Tibial nerve (tissue), 4 donors: ENCODE measurements at regions not wholly inside any gene's neighbourhood (a gene's known extent, or its start where the extent isn't known, plus 50 kb on each side); places are given as distances from the start of the nearest gene placed in this dataset.

ENCODE experiments used
- DNase-seq, 2 donors: peaks; one replicate each; pipeline ENCODE4 v3.0.0-alpha.2; 2019; ENCODE audit warnings: low spot score in 2 of 2
- H3K27ac ChIP-seq, 4 donors: fragments of 200-600 bp; sonication (generic) in 3 of 4; one replicate each; pipeline ENCODE4 v1.5.1; 2017 to 2019; ENCODE audit warnings: mild to moderate bottlenecking in 1 of 4
- H3K27me3 ChIP-seq, 2 donors: fragments of 200-600 bp; sonication (generic) in 1 of 2; one replicate each; pipeline versions ENCODE4 v1.5.1 to v1.6.0; 2017 to 2019
- H3K36me3 ChIP-seq, 3 donors: fragments of 200-600 bp; sonication (generic); one replicate each; pipeline ENCODE4 v1.5.1; 2018 to 2019
- H3K4me1 ChIP-seq, 4 donors: fragments of 200-600 bp; sonication (generic) in 3 of 4; one replicate each; pipeline ENCODE4 v1.5.1; 2017 to 2019
- H3K4me3 ChIP-seq, 4 donors: fragments of 200-600 bp; sonication (generic) in 3 of 4; one replicate each; pipeline ENCODE4 v1.5.1; 2017 to 2019; ENCODE audit warnings: mild to moderate bottlenecking in 1 of 4, moderate library complexity in 1 of 4
- H3K9me3 ChIP-seq, 4 donors: fragments of 200-600 bp; sonication (generic) in 3 of 4; one replicate each; pipeline ENCODE4 v1.5.1; 2017 to 2019
- CTCF ChIP-seq, 5 experiments: fragments of 200-600 bp in 3 of 5; fragments of 450-650 bp in 2 of 5; sonication (generic) in 3 of 5; IDR thresholded peaks; one replicate each; pipeline ENCODE4 v1.5.1; 2016 to 2019; ENCODE audit warnings: antibody characterized with exemption in 5 of 5, mild to moderate bottlenecking in 3 of 5, moderate library complexity in 2 of 5
- EP300 ChIP-seq, 2 donors: sonication (generic); formaldehyde crosslinking; IDR thresholded peaks; one replicate each; pipeline ENCODE4 v1.6.1; 2017; ENCODE audit warnings: antibody characterized with exemption in 2 of 2, mild to moderate bottlenecking in 1 of 2
- POLR2A ChIP-seq, 2 donors: fragments of 450-650 bp; IDR thresholded peaks; one replicate each; pipeline ENCODE4 v1.6.1; 2017; ENCODE audit warnings: antibody characterized with exemption in 2 of 2, mild to moderate bottlenecking in 2 of 2, moderate library complexity in 2 of 2
- WGBS, 2 donors: methylation state at CpG; one replicate each; pipeline ENCODE4 v1.1.5; 2018; 5-methylcytosine and 5-hydroxymethylcytosine counted together

- Histone ChIP-seq H3K4me1 (peaks cover 0 to 17% (median 5%) of the 10 kb centered on the region in 4 donors), H3K36me3 (no peaks in the 10 kb centered on the region), H3K4me3 (no peak overlapping the region), H3K9me3 (no peaks in the 10 kb centered on the region), H3K27ac (no peak overlapping the region), H3K27me3 (no peaks in the 10 kb centered on the region)
- TF ChIP-seq EP300 (IDR thresholded peaks at IDR 0.05) (no peak), CTCF (IDR thresholded peaks at IDR 0.05) (no peak), POLR2A (IDR thresholded peaks at IDR 0.05) (no peak)
- no peak for DNase-seq
- WGBS, 2 donors = 100% methylated on average over 2 to 6 of the region's 6 CpGs
Measured at GRCh38 chr2:9777081-9777480, 66.2 kb upstream of the TAF1B start.

- H3K27me3 ChIP-seq = no peaks in the 10 kb centered on the region
- H3K4me1 ChIP-seq = peaks cover 0 to 15% (median 2%) of the 10 kb centered on the region in 4 donors
- H3K4me3 ChIP-seq = no peak overlapping the region
- no peak overlapping the region for H3K27ac ChIP-seq
- no peaks in the 10 kb centered on the region for H3K36me3 ChIP-seq
- DNase-seq = no peak
- no peak for TF ChIP-seq CTCF (IDR thresholded peaks at IDR 0.05)
- no peak for TF ChIP-seq EP300 (IDR thresholded peaks at IDR 0.05)
- TF ChIP-seq POLR2A (IDR thresholded peaks at IDR 0.05) = no peak
- 82 to 88% methylated on average over 6 to 7 of the region's 9 CpGs for WGBS, 2 donors
- H3K9me3 ChIP-seq = no peaks in the 10 kb centered on the region
Measured at GRCh38 chr2:9778012-9778411, 65.3 kb upstream of the TAF1B start.

- TF ChIP-seq EP300 (IDR thresholded peaks at IDR 0.05) (no peak), POLR2A (IDR thresholded peaks at IDR 0.05) (no peak), CTCF (IDR thresholded peaks at IDR 0.05) (no peak)
- Histone ChIP-seq H3K4me3 (no peak overlapping the region), H3K4me1 (peaks cover 0 to 9% (median 2%) of the 10 kb centered on the region in 4 donors), H3K36me3 (no peaks in the 10 kb centered on the region), H3K27me3 (no peaks in the 10 kb centered on the region), H3K27ac (no peak overlapping the region), H3K9me3 (no peaks in the 10 kb centered on the region)
- 69% methylated on average over 17 of the region's 17 CpGs for WGBS, 2 donors
- no peak for DNase-seq
Measured at GRCh38 chr2:9778471-9779316, 64.6 kb upstream of the TAF1B start.

- no peaks in the 10 kb centered on the region for H3K27me3 ChIP-seq
- H3K36me3 ChIP-seq = no peaks in the 10 kb centered on the region
- TF ChIP-seq POLR2A (IDR thresholded peaks at IDR 0.05) (no peak), EP300 (IDR thresholded peaks at IDR 0.05) (no peak), CTCF (IDR thresholded peaks at IDR 0.05) (no peak)
- no peak overlapping the region for H3K4me3 ChIP-seq
- DNase-seq = no peak
- H3K4me1 ChIP-seq = peaks cover 0 to 5% (median 0%) of the 10 kb centered on the region in 4 donors
- 85 to 90% methylated on average over 14 of the region's 14 CpGs for WGBS, 2 donors
- H3K27ac ChIP-seq = no peak overlapping the region
- no peaks in the 10 kb centered on the region for H3K9me3 ChIP-seq
Measured at GRCh38 chr2:9779596-9780264, 63.5 kb upstream of the TAF1B start.
